SIG-M5 treated with dmso at 0.1 percent for 504 hours (cell line): ENCODE measurements at regions not wholly inside any gene's neighbourhood (a gene's known extent, or its start where the extent isn't known, plus 50 kb on each side); places are given as distances from the start of the nearest gene placed in this dataset.

Experiments used
- DNase-seq: peaks from one replicate; lab custom pipeline; 2025; ENCODE audit not compliant: unreplicated experiment; lab: John Stamatoyannopoulos, UW

- no peak for DNase-seq
Measured at GRCh38 chr14:34072401-34072800, 121.5 kb upstream of the EGLN3 start.

DNA sequence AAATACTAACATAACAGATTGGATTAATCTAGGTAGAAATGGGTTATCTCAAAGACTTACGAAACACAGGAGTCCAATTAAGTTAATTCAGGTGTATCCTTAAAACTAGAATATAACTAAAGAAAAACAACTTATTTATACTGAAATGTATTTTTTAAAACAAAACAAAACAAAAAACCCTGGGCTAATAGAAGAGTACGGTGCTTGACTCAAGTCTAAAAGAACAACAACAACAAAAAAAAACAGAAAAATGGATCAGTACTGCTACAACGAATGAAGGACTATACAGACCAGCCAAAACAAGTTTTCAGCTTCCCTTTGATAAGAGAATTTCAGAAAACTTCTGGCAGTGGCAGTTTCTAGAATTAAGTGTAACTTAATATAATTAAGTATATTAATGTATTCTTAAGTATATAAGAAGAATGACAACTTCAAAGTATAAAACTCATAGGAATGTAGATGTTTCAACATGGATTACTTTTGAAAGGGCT, 120.1 kb upstream of the EGLN3 start:
- DNase-seq: no peak

- no peak for DNase-seq
Measured at GRCh38 chr14:34069854-34070582, 119.1 kb upstream of the EGLN3 start.

GRCh38 chr14:34067587-34067986, 116.7 kb upstream of the EGLN3 start:
- no peak for DNase-seq

- DNase-seq: no peak
Measured at GRCh38 chr14:34065690-34066391, 115.0 kb upstream of the EGLN3 start.

- no peak for DNase-seq
Measured at GRCh38 chr14:34065236-34065635, 114.4 kb upstream of the EGLN3 start.

DNA sequence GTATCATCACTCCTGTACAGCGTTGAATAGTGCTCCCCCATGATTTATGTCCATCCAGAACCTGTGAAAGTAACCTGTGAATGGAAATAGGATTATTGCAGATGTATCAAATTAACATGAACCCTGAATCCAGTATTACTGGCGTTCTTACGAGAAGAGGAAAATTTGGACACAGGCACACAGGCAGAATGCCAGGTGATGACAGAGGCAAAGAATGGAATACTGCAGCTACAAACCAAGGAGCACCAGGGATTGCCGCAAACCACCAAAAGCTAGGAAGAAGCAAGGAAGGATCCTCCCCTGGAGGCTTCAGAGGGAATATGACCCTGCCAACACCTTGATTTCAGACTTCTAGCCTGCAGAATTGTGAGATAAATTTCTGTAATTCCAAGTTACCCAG, 113.5 kb upstream of the EGLN3 start:
- no peak for DNase-seq

GRCh38 chr14:34063470-34064164, 112.7 kb upstream of the EGLN3 start:
- no peak for DNase-seq

DNA sequence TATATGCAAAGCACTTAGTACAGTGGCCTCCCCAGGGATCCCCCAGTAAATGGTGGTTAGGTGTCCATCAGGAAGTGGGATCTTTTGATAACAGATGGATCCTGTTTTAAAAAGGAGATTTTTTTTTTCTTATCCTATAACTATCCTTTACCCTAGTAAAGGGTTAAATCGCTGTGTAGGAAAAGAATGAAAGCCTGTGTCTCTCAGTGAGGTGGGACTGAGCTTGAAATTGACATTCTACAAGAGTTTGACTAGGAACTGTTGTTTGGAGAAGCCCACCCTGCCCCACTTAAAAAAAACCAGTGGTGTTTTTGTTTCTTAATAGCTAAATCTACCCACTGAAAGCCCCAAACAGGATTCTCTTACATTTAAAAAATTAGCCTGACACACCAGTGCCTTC, 112.2 kb upstream of the EGLN3 start:
- no peak for DNase-seq

GRCh38 chr14:34062353-34062973, 111.6 kb upstream of the EGLN3 start:
- DNase-seq: no peak

- no peak for DNase-seq
Measured at GRCh38 chr14:34060651-34060999, 109.8 kb upstream of the EGLN3 start.

DNA sequence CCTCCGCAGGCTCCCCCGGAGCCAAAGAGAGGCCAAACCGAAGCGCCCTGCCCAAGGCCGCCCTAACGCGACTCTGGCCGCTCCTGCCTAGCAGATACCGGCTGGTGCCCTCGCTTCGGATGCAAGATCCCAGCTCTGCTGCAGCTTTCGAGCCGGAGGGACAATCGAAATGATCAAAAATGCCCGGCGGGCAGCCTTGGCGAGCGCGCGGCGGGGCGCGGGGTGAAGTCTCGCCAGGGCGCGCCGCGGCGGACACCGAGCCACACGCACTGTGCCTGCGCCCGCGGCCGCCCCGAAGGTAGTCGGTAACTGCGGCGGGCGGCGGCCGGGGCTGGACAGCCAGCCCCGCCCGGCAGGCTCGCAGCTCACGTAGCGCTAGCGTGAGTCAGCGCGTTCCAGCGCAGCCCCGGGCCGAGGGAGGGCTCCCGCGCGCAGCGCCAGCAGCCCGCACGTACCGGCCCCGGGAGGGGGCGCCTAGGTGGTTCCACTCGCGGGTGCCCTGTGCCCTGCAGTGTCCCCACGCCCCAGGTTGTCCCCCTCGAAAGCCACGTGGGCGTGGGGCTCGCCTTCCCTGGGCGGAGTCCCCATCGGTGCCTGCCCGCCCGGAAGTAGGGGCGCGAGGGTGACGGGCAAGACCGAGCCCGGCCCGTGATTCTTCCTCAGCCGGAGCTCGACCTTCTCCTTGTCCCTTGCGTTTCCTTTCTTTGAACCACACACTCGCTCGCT, 109.2 kb upstream of the EGLN3 start:
- DNase-seq: peak; percentile 55

DNA sequence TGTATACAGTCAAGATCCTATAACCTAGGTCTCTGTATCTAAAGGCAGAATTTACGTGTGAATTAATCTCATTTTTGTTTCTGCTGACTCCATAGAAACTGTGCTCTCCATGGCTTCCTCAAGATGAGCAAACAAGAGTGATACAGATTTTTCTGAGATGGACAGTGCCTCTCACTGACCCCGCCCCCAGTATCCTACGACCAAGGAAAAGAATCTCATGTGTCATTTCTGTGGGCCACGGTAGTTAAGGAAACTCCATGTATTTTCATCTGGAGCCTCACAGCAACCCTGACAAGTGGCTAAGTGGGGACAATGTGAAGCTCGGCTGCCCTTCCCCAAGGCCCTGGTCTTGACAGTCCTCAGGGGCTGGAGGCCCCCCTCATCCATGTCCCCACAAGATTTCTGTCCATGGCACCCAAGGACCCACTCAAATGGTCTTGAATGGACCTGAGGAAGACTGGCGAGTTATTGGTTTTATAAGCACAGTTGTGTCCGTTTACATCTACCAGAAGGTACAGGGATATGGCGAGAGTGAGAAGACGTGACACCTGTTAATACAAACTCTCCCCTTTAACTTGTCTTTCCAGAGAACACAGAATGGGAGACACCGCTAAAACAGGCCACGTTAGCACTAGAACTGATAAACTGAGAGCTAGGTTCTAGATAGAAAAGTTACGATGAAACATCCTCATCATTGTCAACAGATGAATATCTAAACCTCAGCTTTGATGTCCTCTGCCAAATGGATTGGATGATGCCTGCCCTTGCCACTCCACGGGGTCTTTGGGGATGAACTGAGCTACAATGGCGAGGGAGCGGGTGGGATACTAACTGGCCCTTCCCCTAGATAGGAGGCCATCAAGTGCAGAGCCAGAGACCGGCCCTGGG, 108.4 kb upstream of the EGLN3 start:
- no peak for DNase-seq

- DNase-seq: no peak
Measured at GRCh38 chr14:34058510-34058909, 107.6 kb upstream of the EGLN3 start.

- no peak for DNase-seq
Measured at GRCh38 chr14:34056046-34056445, 105.2 kb upstream of the EGLN3 start.

DNA sequence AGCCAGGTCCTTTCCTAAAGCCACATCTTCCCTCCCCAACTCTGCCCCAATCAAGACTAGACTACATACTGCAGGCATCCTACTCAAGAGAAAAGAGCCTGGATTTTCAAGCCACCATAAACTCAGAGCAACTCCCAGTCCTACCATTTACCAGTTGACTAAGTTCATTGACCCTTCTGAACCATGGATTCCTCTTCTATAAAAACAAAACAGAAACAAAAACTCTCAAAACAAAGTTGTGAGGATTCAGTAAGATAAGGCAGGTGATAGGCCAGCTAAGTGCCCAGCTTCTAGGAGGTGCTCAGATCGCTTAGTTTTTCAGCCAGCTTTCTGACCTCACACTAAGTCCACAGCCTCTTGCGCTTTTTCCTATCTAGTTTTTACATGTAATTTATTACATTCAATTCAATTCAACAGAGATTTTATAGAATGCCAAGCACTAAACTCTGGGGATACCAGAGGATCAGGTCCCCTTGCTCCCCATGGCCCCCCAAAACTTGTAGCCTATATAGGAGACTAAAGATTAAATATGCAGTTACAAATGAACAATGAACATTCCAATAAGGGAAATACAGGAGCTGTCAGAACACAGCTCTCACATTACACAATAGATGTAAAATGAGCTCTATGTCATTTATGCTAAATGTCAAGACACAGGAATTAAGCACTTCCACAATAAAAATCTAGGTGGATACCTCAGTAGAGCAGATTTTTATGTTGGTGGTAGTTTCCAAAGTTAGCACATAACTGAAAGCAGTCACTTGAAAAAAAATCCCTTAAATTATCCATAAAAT, 104.5 kb upstream of the EGLN3 start:
- no peak for DNase-seq

DNA sequence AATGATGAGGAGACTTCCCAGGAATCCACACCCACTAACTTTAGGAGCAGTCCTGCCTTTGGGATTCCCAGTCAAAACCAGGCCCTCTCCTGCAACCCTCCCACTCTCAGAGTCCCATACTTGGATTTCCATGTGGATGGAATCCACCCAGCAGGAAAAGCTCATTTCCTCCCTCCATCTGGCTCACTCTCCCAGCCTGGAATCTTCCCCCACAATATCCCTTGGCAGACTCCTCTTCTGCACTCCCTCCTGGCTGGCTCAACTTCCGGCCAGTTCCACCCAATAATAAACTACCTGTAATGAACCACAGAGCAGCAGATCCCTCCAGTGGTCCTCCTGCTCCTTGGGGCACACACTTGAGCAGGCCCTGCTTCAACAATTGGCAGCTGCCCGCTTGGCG, 102.8 kb upstream of the EGLN3 start:
- DNase-seq: no peak

DNA sequence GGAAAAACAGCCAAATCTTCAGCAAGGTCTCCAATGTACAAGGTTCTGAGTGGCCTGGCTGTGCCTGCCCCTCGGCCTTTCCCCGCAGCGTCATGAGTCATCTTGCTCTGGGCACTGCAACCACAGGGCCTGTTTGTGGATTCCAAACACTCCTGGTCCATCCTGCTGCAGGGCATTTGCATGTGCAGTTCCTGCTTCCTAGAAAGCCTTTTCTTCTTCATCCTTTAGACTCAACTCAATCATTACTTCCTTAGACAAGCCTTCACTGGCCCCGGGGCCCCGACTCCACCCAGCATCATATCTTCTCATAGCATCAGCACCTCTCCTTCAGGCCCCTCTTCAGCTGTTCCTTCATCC, 101.8 kb upstream of the EGLN3 start:
- no peak for DNase-seq

- peak; percentile 25 for DNase-seq
Measured at GRCh38 chr14:34051966-34052657, 101.2 kb upstream of the EGLN3 start.
